K562 (cell line): ENCODE measurements at regions not wholly inside any gene's neighbourhood (a gene's known extent, or its start where the extent isn't known, plus 50 kb on each side); places are given as distances from the start of the nearest gene placed in this dataset.

Experiments used
- ATAC-seq: fragments of 200-7000 bp; cut with Tn5 transposase; 3 replicates; pipeline ENCODE4 v1.9.1; 2020; ENCODE audit warnings: moderate library complexity
- BruUV-seq: library from RNA; stranded (reverse); fragments of 400-500 nt; replicated peaks from 2 replicates; lab custom pipeline; 2021; lab: Mats Ljungman, UMichigan
- CTCF ChIA-PET: fragments of 300-600 bp; formaldehyde crosslinking; extraction: SDS; loops from one replicate; lab custom pipeline; 2021; ENCODE audit warnings: low intra/inter-chr PET ratio; lab: Yijun Ruan, JAX
- POLR2A ChIA-PET: fragments of 300-600, 350-650 bp; sonication (Branson Sonifier 250); formaldehyde crosslinking; extraction: SDS; loops from one replicate; lab custom pipeline; 2021; ENCODE audit warnings: antibody characterized with exemption, inconsistent platforms; lab: Yijun Ruan, JAX
- DNase-seq, 4 experiments: peaks; one replicate each; pipeline versions ENCODE4 v3.0.0 to v3.0.0-alpha.2; 2011 to 2018; ENCODE audit warnings: low spot score in 3 of 4, mixed read lengths in 3 of 4; ENCODE audit errors: extremely low read depth in 1 of 4
- FAIRE-seq: peaks from 2 replicates; lab custom pipeline; 2011; peaks lifted over from hg19 to GRCh38; lab: Jason Lieb, UNC
- H2AFZ ChIP-seq: 2 replicates; pipeline ENCODE4 v1.6.0; 2011; ENCODE audit warnings: low read depth, low read length, control low read depth, inconsistent platforms
- H3K27ac ChIP-seq: fragments of 200-600 bp; 3 replicates; pipeline ENCODE4 v1.8.0; 2011; ENCODE audit warnings: low read depth, mild to moderate bottlenecking, control low read depth, inconsistent platforms, low read length, moderate library complexity, mixed read lengths; ENCODE audit errors: extremely low read depth
- H3K27me3 ChIP-seq, 2 experiments: fragments of 300-600 bp in 1 of 2; 2 replicates in 1 of 2; 3 replicates in 1 of 2; pipeline versions ENCODE4 v1.6.0 to v1.8.0; 2011; ENCODE audit warnings: inconsistent platforms in 2 of 2, low read length in 2 of 2, mild to moderate bottlenecking in 1 of 2, mixed read lengths in 1 of 2, moderate library complexity in 1 of 2; ENCODE audit not compliant: control insufficient read depth in 2 of 2, insufficient read depth in 2 of 2
- H3K36me3 ChIP-seq: fragments of 300-600 bp; 3 replicates; pipeline ENCODE4 v1.8.0; 2011; ENCODE audit warnings: mild to moderate bottlenecking, low read length, inconsistent platforms; ENCODE audit not compliant: control insufficient read depth, insufficient read depth
- H3K4me1 ChIP-seq, 2 experiments: fragments of 200-600 bp in 1 of 2; replicated peaks in 1 of 2; 2 replicates in 1 of 2; 3 replicates in 1 of 2; pipeline versions ENCODE4 v1.5.1 to v1.8.0; 2011; ENCODE audit warnings: inconsistent platforms in 2 of 2, low read length in 2 of 2, mild to moderate bottlenecking in 1 of 2, mixed read lengths in 1 of 2, moderate library complexity in 1 of 2; ENCODE audit not compliant: control insufficient read depth in 2 of 2, insufficient read depth in 2 of 2
- H3K4me2 ChIP-seq: 2 replicates; pipeline ENCODE4 v1.6.1; 2011; ENCODE audit warnings: low read length, control low read depth, inconsistent platforms, mixed read lengths; ENCODE audit not compliant: insufficient read depth
- H3K4me3 ChIP-seq: fragments of 200-600 bp; sonication (generic), shearing (Covaris generic); 2 replicates; pipeline ENCODE4 v1.5.1; 2016; ENCODE audit warnings: control low read depth, inconsistent platforms
- H3K79me2 ChIP-seq: fragments of 200-600 bp; 3 replicates; pipeline ENCODE4 v1.8.0; 2011; ENCODE audit warnings: low read length, inconsistent platforms; ENCODE audit not compliant: control insufficient read depth, insufficient read depth
- H3K9ac ChIP-seq, 2 experiments: 2 replicates each; pipeline versions ENCODE4 v1.6.0 to v1.6.1; 2011; ENCODE audit warnings: low read depth in 2 of 2, low read length in 2 of 2, control low read depth in 1 of 2, inconsistent platforms in 1 of 2, mild to moderate bottlenecking in 1 of 2, mixed read lengths in 1 of 2; ENCODE audit not compliant: insufficient read depth in 1 of 2
- H3K9me1 ChIP-seq: one replicate; pipeline ENCODE4 v1.6.0; 2011; ENCODE audit warnings: inconsistent platforms, mild to moderate bottlenecking, low read length, moderate library complexity; ENCODE audit not compliant: control insufficient read depth, insufficient read depth
- H3K9me3 ChIP-seq: replicated peaks from 2 replicates; pipeline ENCODE4 v1.5.1; 2011; ENCODE audit warnings: low read depth, low read length, inconsistent platforms; ENCODE audit not compliant: control insufficient read depth, insufficient read depth
- H4K20me1 ChIP-seq: replicated peaks from 2 replicates; pipeline ENCODE4 v1.6.1; 2011; ENCODE audit warnings: low read length, inconsistent platforms, mixed read lengths; ENCODE audit not compliant: control insufficient read depth, insufficient read depth
- EZH2 ChIP-seq: IDR thresholded peaks from 2 replicates; pipeline ENCODE4 v1.6.1; 2012; ENCODE audit warnings: low read depth, mild to moderate bottlenecking, inconsistent platforms, low read length, borderline replicate concordance
- FOXA1 ChIP-seq: fragments of 450-650 bp; IDR thresholded peaks from 2 replicates; pipeline ENCODE4 v1.6.1; 2016; ENCODE audit warnings: mild to moderate bottlenecking, borderline replicate concordance
- MXI1 ChIP-seq: IDR thresholded peaks from 2 replicates; pipeline ENCODE4 v1.6.1; 2011; ENCODE audit warnings: low read depth, mild to moderate bottlenecking, improper control_type of control experiment, low read length
- NFIX ChIP-seq: fragments of 250-450 bp; sonication (Bioruptor Pico); IDR thresholded peaks from 2 replicates; pipeline ENCODE4 v1.4.0; 2020; ENCODE audit warnings: low read depth, mild to moderate bottlenecking, moderate library complexity
- PRPF4 ChIP-seq: fragments of 200-400 bp; formaldehyde crosslinking; IDR thresholded peaks from one replicate; pipeline ENCODE4 v1.6.1; 2017; ENCODE audit warnings: low read length, low read depth, mild to moderate bottlenecking; ENCODE audit not compliant: insufficient read depth, poor library complexity, severe bottlenecking
- PYGO2 ChIP-seq: fragments of 450-650 bp; IDR thresholded peaks from 2 replicates; pipeline ENCODE4 v1.6.1; 2016; ENCODE audit warnings: mild to moderate bottlenecking, missing genetic modification characterization, moderate library complexity, missing compliant biosample characterization
- SREBF2 ChIP-seq: sonication (generic); formaldehyde crosslinking; IDR thresholded peaks from 2 replicates; pipeline ENCODE4 v1.4.0; 2020; ENCODE audit warnings: mild to moderate bottlenecking, missing genetic modification reagents
- THRB ChIP-seq: fragments of 450-650 bp; formaldehyde crosslinking; conservative IDR thresholded peaks from 2 replicates; pipeline ENCODE4 v1.4.0; 2022; ENCODE audit warnings: mild to moderate bottlenecking, missing genetic modification characterization
- in situ Hi-C: fragments of 300-500 bp; cut with MboI; formaldehyde crosslinking; loops from 4 replicates; pipeline ENCODE4 v1.15.0; 2018; ENCODE audit warnings: inconsistent platforms, mixed read lengths
- intact Hi-C: fragments of 100-400 bp; cut with micrococcal nuclease; formaldehyde crosslinking; loops from 2 replicates; pipeline ENCODE4 v1.14.2; 2022
- TF ChIP-seq, protein P1 (sequence below), 2 experiments: fragments of 450-650 bp in 1 of 2; IDR thresholded peaks; 2 replicates each; pipeline ENCODE4 v1.6.1; 2011 to 2017; ENCODE audit warnings: low read depth in 2 of 2, antibody characterized with exemption in 1 of 2, borderline replicate concordance in 1 of 2, low read length in 1 of 2, mild to moderate bottlenecking in 1 of 2, mixed read lengths in 1 of 2; ENCODE audit not compliant: control insufficient read depth in 1 of 2

- Histone ChIP-seq H2AFZ (no peak overlapping the region), H3K9me3 (no peaks in the 10 kb centered on the region), H4K20me1 (no peaks in the 10 kb centered on the region), H3K27ac (no peak overlapping the region), H3K9ac (no peak overlapping the region), H3K79me2 (no peaks in the 10 kb centered on the region), H3K4me3 (no peak overlapping the region), H3K4me2 (no peak overlapping the region), H3K36me3 (no peaks in the 10 kb centered on the region), H3K4me1 (no peaks in the 10 kb centered on the region), H3K9me1 (no peaks in the 10 kb centered on the region), H3K27me3 (no peaks in the 10 kb centered on the region)
- ChIA-PET CTCF (no interaction called here), POLR2A (no interaction called here)
- in situ Hi-C loops (no loop called here), intact Hi-C loops (no loop called here)
- no TSS peak for BruUV-seq
- no peak for ATAC-seq
- no peak for FAIRE-seq
- DNase-seq = no peak
- TF ChIP-seq PYGO2 (tag) (no peak), THRB (CRISPR knock-in tag) (no peak), SREBF2 (CRISPR knock-in tag) (no peak), EZH2 (no peak), MXI1 (no peak), NFIX (CRISPR knock-in tag) (no peak), FOXA1 (no peak), PRPF4 (no peak)
- TF ChIP-seq, protein P1, sequence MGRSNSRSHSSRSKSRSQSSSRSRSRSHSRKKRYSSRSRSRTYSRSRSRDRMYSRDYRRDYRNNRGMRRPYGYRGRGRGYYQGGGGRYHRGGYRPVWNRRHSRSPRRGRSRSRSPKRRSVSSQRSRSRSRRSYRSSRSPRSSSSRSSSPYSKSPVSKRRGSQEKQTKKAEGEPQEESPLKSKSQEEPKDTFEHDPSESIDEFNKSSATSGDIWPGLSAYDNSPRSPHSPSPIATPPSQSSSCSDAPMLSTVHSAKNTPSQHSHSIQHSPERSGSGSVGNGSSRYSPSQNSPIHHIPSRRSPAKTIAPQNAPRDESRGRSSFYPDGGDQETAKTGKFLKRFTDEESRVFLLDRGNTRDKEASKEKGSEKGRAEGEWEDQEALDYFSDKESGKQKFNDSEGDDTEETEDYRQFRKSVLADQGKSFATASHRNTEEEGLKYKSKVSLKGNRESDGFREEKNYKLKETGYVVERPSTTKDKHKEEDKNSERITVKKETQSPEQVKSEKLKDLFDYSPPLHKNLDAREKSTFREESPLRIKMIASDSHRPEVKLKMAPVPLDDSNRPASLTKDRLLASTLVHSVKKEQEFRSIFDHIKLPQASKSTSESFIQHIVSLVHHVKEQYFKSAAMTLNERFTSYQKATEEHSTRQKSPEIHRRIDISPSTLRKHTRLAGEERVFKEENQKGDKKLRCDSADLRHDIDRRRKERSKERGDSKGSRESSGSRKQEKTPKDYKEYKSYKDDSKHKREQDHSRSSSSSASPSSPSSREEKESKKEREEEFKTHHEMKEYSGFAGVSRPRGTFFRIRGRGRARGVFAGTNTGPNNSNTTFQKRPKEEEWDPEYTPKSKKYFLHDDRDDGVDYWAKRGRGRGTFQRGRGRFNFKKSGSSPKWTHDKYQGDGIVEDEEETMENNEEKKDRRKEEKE (IDR thresholded peaks at IDR 0.05; ENCODE audit: borderline replicate concordance in 1 of 2, control insufficient read depth in 1 of 2, low read depth in 2 of 2, low read length in 1 of 2) = no peak
Observed at GRCh38 chr2:40914666-40915065, 462.8 kb upstream of the SLC8A1 start.
